SK-N-SH (cell line): ENCODE measurements at regions not wholly inside any gene's neighbourhood (a gene's known extent, or its start where the extent isn't known, plus 50 kb on each side); places are given as distances from the start of the nearest gene placed in this dataset.

Experiments used
- CTCF ChIA-PET: fragments of 300-600, 350-600 bp; formaldehyde crosslinking; extraction: SDS; loops from one replicate; lab custom pipeline; 2021; lab: Yijun Ruan, JAX
- POLR2A ChIA-PET: fragments of 350-600 bp; sonication (Branson Sonifier 250); formaldehyde crosslinking; extraction: SDS; loops from one replicate; lab custom pipeline; 2020; ENCODE audit warnings: antibody characterized with exemption, inconsistent platforms; lab: Yijun Ruan, JAX
- DNase-seq: peaks from one replicate; pipeline ENCODE4 v3.0.0; 2012
- H2AFZ ChIP-seq: fragments of 200-600 bp; sonication (generic); 2 replicates; pipeline ENCODE4 v1.8.1; 2016; ENCODE audit warnings: antibody characterized with exemption, mild to moderate bottlenecking, low read depth
- H3F3A ChIP-seq: fragments of 200-600 bp; sonication (generic); replicated peaks from 2 replicates; pipeline ENCODE3; 2016; ENCODE audit warnings: antibody characterized with exemption, mild to moderate bottlenecking; ENCODE audit not compliant: insufficient read depth
- H3K27ac ChIP-seq, 2 experiments: fragments of 200-500 bp in 1 of 2; fragments of 200-600 bp in 1 of 2; sonication (Bioruptor generic) in 1 of 2; sonication (generic), shearing (Covaris generic) in 1 of 2; 2 replicates each; pipeline versions ENCODE4 v1.5.1 to v1.6.1; 2014 to 2016; ENCODE audit warnings: low read depth in 2 of 2, inconsistent platforms in 1 of 2, low read length in 1 of 2, mild to moderate bottlenecking in 1 of 2, mixed read lengths in 1 of 2
- H3K27me3 ChIP-seq: fragments of 200-600 bp; sonication (generic), shearing (Covaris generic); 2 replicates; pipeline ENCODE4 v1.6.1; 2016; ENCODE audit warnings: mixed run types; ENCODE audit not compliant: insufficient read depth
- H3K36me3 ChIP-seq, 2 experiments: fragments of 200-500 bp in 1 of 2; fragments of 200-600 bp in 1 of 2; sonication (Bioruptor generic) in 1 of 2; sonication (generic) in 1 of 2; replicated peaks in 1 of 2; 2 replicates each; pipeline versions ENCODE3 to v1.5.1; 2014 to 2016; ENCODE audit warnings: low read length in 1 of 2, mild to moderate bottlenecking in 1 of 2; ENCODE audit not compliant: insufficient read depth in 2 of 2, control insufficient read depth in 1 of 2
- H3K4me1 ChIP-seq, 2 experiments: fragments of 200-500 bp in 1 of 2; fragments of 200-600 bp in 1 of 2; sonication (Bioruptor generic) in 1 of 2; sonication (generic), shearing (Covaris generic) in 1 of 2; 2 replicates each; pipeline versions ENCODE4 v1.5.1 to v1.6.1; 2014 to 2016; ENCODE audit warnings: low read depth in 1 of 2, low read length in 1 of 2, mixed run types in 1 of 2; ENCODE audit not compliant: insufficient read depth in 2 of 2, control insufficient read depth in 1 of 2
- H3K4me2 ChIP-seq: fragments of 200-600 bp; sonication (generic), shearing (Covaris generic); 2 replicates; pipeline ENCODE4 v1.6.1; 2017; ENCODE audit warnings: mixed run types
- H3K4me3 ChIP-seq, 2 experiments: fragments of 200-500 bp in 1 of 2; fragments of 200-600 bp in 1 of 2; sonication (Bioruptor generic) in 1 of 2; sonication (generic), shearing (Covaris generic) in 1 of 2; 2 replicates each; pipeline versions ENCODE4 v1.5.1 to v1.8.1; 2014 to 2016; ENCODE audit warnings: low read depth in 2 of 2, inconsistent platforms in 1 of 2, low read length in 1 of 2, mild to moderate bottlenecking in 1 of 2, mixed read lengths in 1 of 2, moderate library complexity in 1 of 2
- H3K79me2 ChIP-seq: fragments of 200-600 bp; sonication (generic); 2 replicates; pipeline ENCODE4 v1.8.1; 2017; ENCODE audit warnings: mild to moderate bottlenecking; ENCODE audit not compliant: insufficient read depth
- H3K9ac ChIP-seq: fragments of 200-600 bp; sonication (generic); 2 replicates; pipeline ENCODE4 v1.6.1; 2017; ENCODE audit warnings: mixed run types
- H3K9me2 ChIP-seq: fragments of 200-600 bp; sonication (generic); 2 replicates; pipeline ENCODE4 v1.6.1; 2017; ENCODE audit warnings: mixed run types
- H3K9me3 ChIP-seq: fragments of 200-600 bp; sonication (generic); 2 replicates; pipeline ENCODE4 v1.6.1; 2017; ENCODE audit warnings: mixed run types, mild to moderate bottlenecking, moderate library complexity
- H4K20me1 ChIP-seq: fragments of 200-600 bp; sonication (generic); 2 replicates; pipeline ENCODE4 v1.6.1; 2017; ENCODE audit warnings: mild to moderate bottlenecking, mixed run types; ENCODE audit not compliant: insufficient read depth
- EZH2phosphoT487 ChIP-seq: fragments of 200-600 bp; sonication (generic); IDR thresholded peaks from 2 replicates; pipeline ENCODE4 v1.6.1; 2017; ENCODE audit warnings: low read depth, mixed run types, mild to moderate bottlenecking, antibody characterized with exemption, moderate library complexity, borderline replicate concordance
- FOXM1 ChIP-seq: IDR thresholded peaks from 2 replicates; pipeline ENCODE4 v1.4.0; 2012; ENCODE audit warnings: low read depth, mild to moderate bottlenecking
- GABPA ChIP-seq: IDR thresholded peaks from 2 replicates; pipeline ENCODE4 v1.4.0; 2012; ENCODE audit warnings: low read depth, mild to moderate bottlenecking
- MAX ChIP-seq: IDR thresholded peaks from 2 replicates; pipeline ENCODE4 v1.4.0; 2012; ENCODE audit warnings: low read depth
- MEF2A ChIP-seq: IDR thresholded peaks from 2 replicates; pipeline ENCODE4 v1.4.0; 2012; ENCODE audit warnings: low read depth, borderline replicate concordance
- NFIC ChIP-seq: IDR thresholded peaks from 2 replicates; pipeline ENCODE4 v1.4.0; 2012; ENCODE audit warnings: borderline replicate concordance
- NRF1 ChIP-seq: IDR thresholded peaks from 2 replicates; pipeline ENCODE4 v1.6.1; 2012; ENCODE audit warnings: low read depth, mild to moderate bottlenecking, low read length
- RAD21 ChIP-seq: IDR thresholded peaks from 2 replicates; pipeline ENCODE4 v1.6.1; 2012; ENCODE audit warnings: mild to moderate bottlenecking, low read length
- RCOR1 ChIP-seq: fragments of 150-350 bp; IDR thresholded peaks from 2 replicates; pipeline ENCODE4 v1.6.1; 2017; ENCODE audit warnings: antibody characterized with exemption, low read length
- RFX5 ChIP-seq: IDR thresholded peaks from 2 replicates; pipeline ENCODE4 v1.6.1; 2012; ENCODE audit warnings: mild to moderate bottlenecking, improper control_type of control experiment, low read length
- SIN3A ChIP-seq: IDR thresholded peaks from 2 replicates; pipeline ENCODE4 v1.6.1; 2012; ENCODE audit warnings: low read depth, mild to moderate bottlenecking, low read length, moderate library complexity, borderline replicate concordance
- TCF12 ChIP-seq: IDR thresholded peaks from 2 replicates; pipeline ENCODE4 v1.4.0; 2012
- TEAD4 ChIP-seq: IDR thresholded peaks from 2 replicates; pipeline ENCODE4 v1.4.0; 2012; ENCODE audit warnings: mild to moderate bottlenecking, borderline replicate concordance; ENCODE audit not compliant: insufficient read depth
- USF1 ChIP-seq: IDR thresholded peaks from 2 replicates; pipeline ENCODE4 v1.4.0; 2012; ENCODE audit warnings: low read depth, borderline replicate concordance
- WGBS: methylation state at CpG from one replicate; pipeline ENCODE4 v1.1.6; 2017; ENCODE audit warnings: low lambda C conversion rate; 5-methylcytosine and 5-hydroxymethylcytosine counted together
- TF ChIP-seq, protein P1 (sequence below): fragments of 200-600 bp; sonication (generic); IDR thresholded peaks from 2 replicates; pipeline ENCODE4 v1.6.1; 2017; ENCODE audit warnings: antibody characterized with exemption, mild to moderate bottlenecking, moderate library complexity
- TF ChIP-seq, protein P2 (sequence below): IDR thresholded peaks from 2 replicates; pipeline ENCODE4 v1.6.1; 2012; ENCODE audit warnings: mild to moderate bottlenecking, low read depth, low read length, moderate library complexity
- TF ChIP-seq, protein P3 (sequence below): IDR thresholded peaks from 2 replicates; pipeline ENCODE4 v1.4.0; 2012; ENCODE audit warnings: low read depth, borderline replicate concordance
- TF ChIP-seq, protein P4 (sequence below): fragments of 150-350 bp; IDR thresholded peaks from 2 replicates; pipeline ENCODE4 v1.6.1; 2017; ENCODE audit warnings: antibody characterized with exemption, low read length, low read depth, borderline replicate concordance

DNA sequence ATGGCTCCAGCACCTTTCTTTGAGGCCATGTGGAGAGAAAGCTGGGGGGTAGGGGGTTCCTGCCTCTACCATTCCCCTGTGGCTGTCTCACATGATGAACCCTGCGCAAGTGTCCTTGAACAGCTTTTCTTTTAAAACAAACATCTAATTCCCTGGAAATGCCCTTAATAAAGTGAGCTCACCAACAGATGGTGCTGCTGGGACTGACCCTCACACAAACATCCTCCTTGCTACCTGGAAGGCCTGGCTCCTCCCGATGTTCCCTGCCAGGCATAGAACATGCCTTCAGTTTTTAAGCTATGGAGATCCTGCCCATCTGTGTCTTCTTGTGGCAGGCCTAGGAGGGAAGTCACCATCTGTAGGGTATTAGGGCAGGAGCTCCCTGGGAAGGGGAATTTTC is 60.7 kb upstream of the GATA6 start:
- 100% methylated on average over 1 of the region's 2 CpGs for WGBS
- Histone ChIP-seq H3K27me3 (peaks cover 35% of the 10 kb centered on the region; the same call in 1 of the 2 replicates), H3K9me3 (no peaks in the 10 kb centered on the region), H3K36me3 (no peaks in the 10 kb centered on the region), H3K4me3 (no peak overlapping the region), H3K9me2 (no peaks in the 10 kb centered on the region), H3F3A (no peaks in the 10 kb centered on the region), H4K20me1 (no peaks in the 10 kb centered on the region), H3K4me2 (no peak overlapping the region), H2AFZ (no peak overlapping the region), H3K79me2 (no peaks in the 10 kb centered on the region), H3K4me1 (no peaks in the 10 kb centered on the region), H3K27ac (no peak overlapping the region), H3K9ac (no peak overlapping the region)
- TF ChIP-seq SIN3A (no peak), RCOR1 (no peak), TCF12 (no peak)
- CTCF ChIA-PET = no interaction called here
- POLR2A ChIA-PET = no interaction called here
- no peak for DNase-seq

- no peak for DNase-seq
- H3K4me2 ChIP-seq = no peak overlapping the region
- no peaks in the 10 kb centered on the region for H3K4me1 ChIP-seq
- H3K9ac ChIP-seq = no peak overlapping the region
- H3K9me2 ChIP-seq = no peaks in the 10 kb centered on the region
- POLR2A ChIA-PET = no interaction called here
- H4K20me1 ChIP-seq = no peaks in the 10 kb centered on the region
- no peaks in the 10 kb centered on the region for H3K79me2 ChIP-seq
- CTCF ChIA-PET = no interaction called here
- 12% methylated on average over 3 of the region's 4 CpGs for WGBS
- no peak overlapping the region for H2AFZ ChIP-seq
- peaks cover 44% of the 10 kb centered on the region; the same call in 1 of the 2 replicates for H3K27me3 ChIP-seq
- H3K9me3 ChIP-seq = no peaks in the 10 kb centered on the region
- no peak overlapping the region for H3K4me3 ChIP-seq
- no peak overlapping the region for H3K27ac ChIP-seq
- no peaks in the 10 kb centered on the region for H3F3A ChIP-seq
- H3K36me3 ChIP-seq = no peaks in the 10 kb centered on the region
- no peak for TF ChIP-seq MAX
- TF ChIP-seq, protein P1, sequence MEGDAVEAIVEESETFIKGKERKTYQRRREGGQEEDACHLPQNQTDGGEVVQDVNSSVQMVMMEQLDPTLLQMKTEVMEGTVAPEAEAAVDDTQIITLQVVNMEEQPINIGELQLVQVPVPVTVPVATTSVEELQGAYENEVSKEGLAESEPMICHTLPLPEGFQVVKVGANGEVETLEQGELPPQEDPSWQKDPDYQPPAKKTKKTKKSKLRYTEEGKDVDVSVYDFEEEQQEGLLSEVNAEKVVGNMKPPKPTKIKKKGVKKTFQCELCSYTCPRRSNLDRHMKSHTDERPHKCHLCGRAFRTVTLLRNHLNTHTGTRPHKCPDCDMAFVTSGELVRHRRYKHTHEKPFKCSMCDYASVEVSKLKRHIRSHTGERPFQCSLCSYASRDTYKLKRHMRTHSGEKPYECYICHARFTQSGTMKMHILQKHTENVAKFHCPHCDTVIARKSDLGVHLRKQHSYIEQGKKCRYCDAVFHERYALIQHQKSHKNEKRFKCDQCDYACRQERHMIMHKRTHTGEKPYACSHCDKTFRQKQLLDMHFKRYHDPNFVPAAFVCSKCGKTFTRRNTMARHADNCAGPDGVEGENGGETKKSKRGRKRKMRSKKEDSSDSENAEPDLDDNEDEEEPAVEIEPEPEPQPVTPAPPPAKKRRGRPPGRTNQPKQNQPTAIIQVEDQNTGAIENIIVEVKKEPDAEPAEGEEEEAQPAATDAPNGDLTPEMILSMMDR = no peak
- TF ChIP-seq RCOR1 = no peak
- no peak for TF ChIP-seq GABPA
- TF ChIP-seq FOXM1 = no peak
- TF ChIP-seq MEF2A = no peak
- no peak for TF ChIP-seq NRF1
- TF ChIP-seq RAD21 = no peak
- TF ChIP-seq SIN3A = no peak
- TF ChIP-seq NFIC = no peak
- TF ChIP-seq RFX5 = no peak
- no peak for TF ChIP-seq EZH2phosphoT487
- TF ChIP-seq, protein P2, sequence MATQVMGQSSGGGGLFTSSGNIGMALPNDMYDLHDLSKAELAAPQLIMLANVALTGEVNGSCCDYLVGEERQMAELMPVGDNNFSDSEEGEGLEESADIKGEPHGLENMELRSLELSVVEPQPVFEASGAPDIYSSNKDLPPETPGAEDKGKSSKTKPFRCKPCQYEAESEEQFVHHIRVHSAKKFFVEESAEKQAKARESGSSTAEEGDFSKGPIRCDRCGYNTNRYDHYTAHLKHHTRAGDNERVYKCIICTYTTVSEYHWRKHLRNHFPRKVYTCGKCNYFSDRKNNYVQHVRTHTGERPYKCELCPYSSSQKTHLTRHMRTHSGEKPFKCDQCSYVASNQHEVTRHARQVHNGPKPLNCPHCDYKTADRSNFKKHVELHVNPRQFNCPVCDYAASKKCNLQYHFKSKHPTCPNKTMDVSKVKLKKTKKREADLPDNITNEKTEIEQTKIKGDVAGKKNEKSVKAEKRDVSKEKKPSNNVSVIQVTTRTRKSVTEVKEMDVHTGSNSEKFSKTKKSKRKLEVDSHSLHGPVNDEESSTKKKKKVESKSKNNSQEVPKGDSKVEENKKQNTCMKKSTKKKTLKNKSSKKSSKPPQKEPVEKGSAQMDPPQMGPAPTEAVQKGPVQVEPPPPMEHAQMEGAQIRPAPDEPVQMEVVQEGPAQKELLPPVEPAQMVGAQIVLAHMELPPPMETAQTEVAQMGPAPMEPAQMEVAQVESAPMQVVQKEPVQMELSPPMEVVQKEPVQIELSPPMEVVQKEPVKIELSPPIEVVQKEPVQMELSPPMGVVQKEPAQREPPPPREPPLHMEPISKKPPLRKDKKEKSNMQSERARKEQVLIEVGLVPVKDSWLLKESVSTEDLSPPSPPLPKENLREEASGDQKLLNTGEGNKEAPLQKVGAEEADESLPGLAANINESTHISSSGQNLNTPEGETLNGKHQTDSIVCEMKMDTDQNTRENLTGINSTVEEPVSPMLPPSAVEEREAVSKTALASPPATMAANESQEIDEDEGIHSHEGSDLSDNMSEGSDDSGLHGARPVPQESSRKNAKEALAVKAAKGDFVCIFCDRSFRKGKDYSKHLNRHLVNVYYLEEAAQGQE = no peak
- TF ChIP-seq, protein P3, sequence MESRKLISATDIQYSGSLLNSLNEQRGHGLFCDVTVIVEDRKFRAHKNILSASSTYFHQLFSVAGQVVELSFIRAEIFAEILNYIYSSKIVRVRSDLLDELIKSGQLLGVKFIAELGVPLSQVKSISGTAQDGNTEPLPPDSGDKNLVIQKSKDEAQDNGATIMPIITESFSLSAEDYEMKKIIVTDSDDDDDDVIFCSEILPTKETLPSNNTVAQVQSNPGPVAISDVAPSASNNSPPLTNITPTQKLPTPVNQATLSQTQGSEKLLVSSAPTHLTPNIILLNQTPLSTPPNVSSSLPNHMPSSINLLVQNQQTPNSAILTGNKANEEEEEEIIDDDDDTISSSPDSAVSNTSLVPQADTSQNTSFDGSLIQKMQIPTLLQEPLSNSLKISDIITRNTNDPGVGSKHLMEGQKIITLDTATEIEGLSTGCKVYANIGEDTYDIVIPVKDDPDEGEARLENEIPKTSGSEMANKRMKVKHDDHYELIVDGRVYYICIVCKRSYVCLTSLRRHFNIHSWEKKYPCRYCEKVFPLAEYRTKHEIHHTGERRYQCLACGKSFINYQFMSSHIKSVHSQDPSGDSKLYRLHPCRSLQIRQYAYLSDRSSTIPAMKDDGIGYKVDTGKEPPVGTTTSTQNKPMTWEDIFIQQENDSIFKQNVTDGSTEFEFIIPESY = no peak
- TF ChIP-seq TEAD4 = no peak
- TF ChIP-seq, protein P4, sequence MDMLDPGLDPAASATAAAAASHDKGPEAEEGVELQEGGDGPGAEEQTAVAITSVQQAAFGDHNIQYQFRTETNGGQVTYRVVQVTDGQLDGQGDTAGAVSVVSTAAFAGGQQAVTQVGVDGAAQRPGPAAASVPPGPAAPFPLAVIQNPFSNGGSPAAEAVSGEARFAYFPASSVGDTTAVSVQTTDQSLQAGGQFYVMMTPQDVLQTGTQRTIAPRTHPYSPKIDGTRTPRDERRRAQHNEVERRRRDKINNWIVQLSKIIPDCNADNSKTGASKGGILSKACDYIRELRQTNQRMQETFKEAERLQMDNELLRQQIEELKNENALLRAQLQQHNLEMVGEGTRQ = no peak
- TF ChIP-seq TCF12 = no peak
- TF ChIP-seq USF1 = no peak
Measured at GRCh38 chr18:22109535-22109934, 59.9 kb upstream of the GATA6 start.
